ENCODE measurements at regions not wholly inside any gene's neighbourhood (a gene's known extent, or its start where the extent isn't known, plus 50 kb on each side); places are given as distances from the start of the nearest gene placed in this dataset.

GRCh38 chr14:87629788-87630187, 363.2 kb downstream of the GALC start:
- H3K4me3 ChIP-seq (ENCODE audit: low read depth, low read length) = no peak overlapping the region
- no peak for DNase-seq (ENCODE audit: low read depth)
- no peak for TF ChIP-seq CTCF (conservative IDR thresholded peaks at IDR 0.05; ENCODE audit: low read depth, low read length)

- no peak for TF ChIP-seq CTCF (conservative IDR thresholded peaks at IDR 0.05; ENCODE audit: low read depth, low read length)
- no peak for DNase-seq (ENCODE audit: low read depth)
- H3K4me3 ChIP-seq (ENCODE audit: low read depth, low read length) = no peak overlapping the region
Observed at GRCh38 chr14:87628780-87629179, 364.2 kb downstream of the GALC start.

GRCh38 chr14:87628129-87628528, 364.9 kb downstream of the GALC start:
- DNase-seq (ENCODE audit: low read depth) = peak; percentile 23
- no peak for TF ChIP-seq CTCF (conservative IDR thresholded peaks at IDR 0.05; ENCODE audit: low read depth, low read length)
- no peak overlapping the region for H3K4me3 ChIP-seq (ENCODE audit: low read depth, low read length)

GRCh38 chr14:87626266-87626665, 366.7 kb downstream of the GALC start:
- DNase-seq (ENCODE audit: low read depth) = no peak
- TF ChIP-seq CTCF (conservative IDR thresholded peaks at IDR 0.05; ENCODE audit: low read depth, low read length) = no peak
- H3K4me3 ChIP-seq (ENCODE audit: low read depth, low read length) = no peak overlapping the region

DNA sequence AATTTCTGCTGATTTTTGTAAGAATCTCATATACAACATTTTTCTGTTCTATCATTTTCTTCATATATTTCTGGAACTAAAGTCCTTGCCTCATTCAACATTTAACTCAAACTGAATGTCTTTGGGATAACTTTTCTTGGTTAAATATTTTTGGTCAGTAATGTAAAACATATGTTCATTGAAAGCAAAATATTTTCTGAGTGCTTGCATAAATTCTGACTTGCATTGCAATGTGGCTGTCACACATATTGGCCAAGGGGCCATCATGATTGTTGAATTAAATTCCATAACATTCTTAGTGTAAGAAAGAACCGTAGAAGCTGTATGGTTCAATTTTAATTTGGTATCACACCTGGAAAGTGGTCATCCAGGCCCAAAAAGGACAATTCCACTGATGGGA, 369.4 kb downstream of the GALC start:
- no peak overlapping the region for H3K4me3 ChIP-seq (ENCODE audit: low read depth, low read length)
- no peak for DNase-seq (ENCODE audit: low read depth)
- no peak for TF ChIP-seq CTCF (conservative IDR thresholded peaks at IDR 0.05; ENCODE audit: low read depth, low read length)

DNA sequence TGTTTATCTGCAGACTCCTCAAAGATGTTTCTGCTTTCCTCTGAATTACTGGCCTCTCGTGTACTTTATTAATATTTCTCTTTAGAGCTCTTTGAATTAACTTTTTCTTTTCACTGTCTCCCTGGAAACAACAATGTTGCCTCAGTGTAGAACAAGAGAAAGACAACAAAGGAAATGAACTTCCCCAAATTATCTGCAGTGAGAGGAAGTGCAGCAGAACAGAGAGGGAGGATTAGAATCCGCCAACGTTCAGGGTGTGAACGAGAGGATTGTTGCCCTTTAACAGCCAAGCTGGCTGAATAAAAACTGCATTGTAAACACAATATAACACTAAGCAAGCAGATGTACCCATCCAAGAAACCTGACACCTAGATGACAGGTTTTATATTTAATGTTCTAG, 375.9 kb downstream of the GALC start:
- H3K4me3 ChIP-seq (ENCODE audit: low read depth, low read length) = no peak overlapping the region
- DNase-seq (ENCODE audit: low read depth) = no peak
- TF ChIP-seq CTCF (conservative IDR thresholded peaks at IDR 0.05; ENCODE audit: low read depth, low read length) = no peak

DNA sequence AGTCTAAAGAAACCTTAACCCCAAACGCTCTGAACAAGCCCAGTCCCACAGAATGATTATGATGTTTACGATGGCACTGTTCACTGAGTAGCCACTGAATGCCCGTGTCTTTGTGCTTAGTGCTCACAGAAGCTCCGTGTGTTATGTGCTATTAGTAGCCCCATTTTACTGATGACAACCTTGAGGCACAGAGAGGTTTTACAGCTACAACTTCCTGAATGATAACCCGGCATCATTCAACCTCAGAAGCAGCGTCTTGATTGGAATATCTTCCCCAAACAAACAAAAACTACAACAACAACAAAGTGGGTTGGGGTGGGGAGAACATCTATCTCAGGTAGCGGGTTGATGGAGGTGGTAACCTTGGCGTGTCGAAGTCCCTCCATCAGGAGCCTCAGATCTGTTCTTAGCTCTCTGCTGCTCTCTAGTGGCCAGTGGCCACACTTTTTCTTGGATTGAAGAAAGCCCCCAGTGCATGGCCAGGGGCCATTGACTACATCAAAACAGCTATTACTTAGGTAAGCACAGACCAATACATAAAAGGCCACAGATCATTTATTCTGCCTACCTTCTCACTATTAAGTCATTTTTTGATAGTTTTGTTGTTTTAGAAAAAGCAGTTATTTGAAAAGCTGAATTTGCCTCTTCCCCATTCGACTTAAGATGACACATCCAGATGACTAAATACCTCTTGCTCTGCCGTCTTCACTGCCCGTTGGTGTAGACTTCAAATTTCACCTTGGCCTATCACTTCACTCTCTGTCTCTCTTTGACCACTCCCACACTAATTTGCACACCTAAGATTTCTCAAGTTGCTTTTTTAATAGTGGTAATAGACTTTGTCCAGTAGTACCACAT, 376.9 kb downstream of the GALC start:
- DNase-seq (ENCODE audit: low read depth) = no peak
- peak; percentile 83 for TF ChIP-seq CTCF (conservative IDR thresholded peaks at IDR 0.05; ENCODE audit: low read depth, low read length)
- H3K4me3 ChIP-seq (ENCODE audit: low read depth, low read length) = no peak overlapping the region
